SJSA1 (cell line): ENCODE measurements at regions not wholly inside any gene's neighbourhood (a gene's known extent, or its start where the extent isn't known, plus 50 kb on each side); places are given as distances from the start of the nearest gene placed in this dataset.

Experiments used
- DNase-seq, 2 experiments: peaks; one replicate each; pipeline ENCODE4 v3.0.0-alpha.2; 2015 to 2020; ENCODE audit warnings: low spot score in 2 of 2, low read depth in 1 of 2
- H3K27ac ChIP-seq: fragments of 250-450 bp; sonication (Bioruptor Pico); 2 replicates; pipeline ENCODE4 v1.5.1; 2020; ENCODE audit warnings: mild to moderate bottlenecking, moderate library complexity
- H3K27me3 ChIP-seq: fragments of 250-450 bp; sonication (Bioruptor Pico); replicated peaks from 2 replicates; pipeline ENCODE4 v1.5.1; 2020; ENCODE audit warnings: mild to moderate bottlenecking, moderate library complexity
- H3K36me3 ChIP-seq: fragments of 250-450 bp; sonication (Bioruptor Pico); 2 replicates; pipeline ENCODE4 v1.5.1; 2020; ENCODE audit warnings: mild to moderate bottlenecking
- H3K4me1 ChIP-seq: fragments of 250-450 bp; sonication (Bioruptor Pico); replicated peaks from 2 replicates; pipeline ENCODE4 v1.6.1; 2021; ENCODE audit warnings: mild to moderate bottlenecking
- H3K4me3 ChIP-seq: fragments of 250-450 bp; sonication (Bioruptor Pico); 2 replicates; pipeline ENCODE4 v1.5.1; 2020; ENCODE audit warnings: mild to moderate bottlenecking
- H3K9me3 ChIP-seq: fragments of 250-450 bp; sonication (Bioruptor Pico); replicated peaks from 2 replicates; pipeline ENCODE4 v1.5.1; 2020; ENCODE audit warnings: mild to moderate bottlenecking

DNA sequence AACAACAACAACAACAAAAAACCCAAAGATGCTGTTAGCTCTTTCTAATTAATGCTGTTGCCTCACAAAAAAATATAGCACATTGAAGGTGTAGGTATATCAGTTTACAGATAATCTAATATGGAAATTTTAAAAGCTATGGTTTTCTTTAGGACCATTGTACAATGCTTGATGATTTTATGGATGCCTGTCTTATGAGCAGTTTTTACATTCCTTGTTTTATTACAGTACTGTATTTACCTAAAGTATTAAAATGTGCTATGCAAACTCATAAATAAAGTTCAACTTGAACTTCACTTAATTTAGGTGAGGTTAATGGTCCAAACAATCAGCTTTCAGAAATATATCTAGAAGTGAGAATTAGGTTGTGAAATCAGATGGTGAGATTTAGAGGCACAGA lies 212.2 kb upstream of the GOLIM4 start:
- H3K9me3 ChIP-seq, result no peaks in the 10 kb centered on the region
- no peaks in the 10 kb centered on the region for H3K4me1 ChIP-seq
- no peaks in the 10 kb centered on the region for H3K36me3 ChIP-seq
- DNase-seq, result no peak
- H3K27me3 ChIP-seq, result no peaks in the 10 kb centered on the region
- no peak overlapping the region for H3K27ac ChIP-seq
- H3K4me3 ChIP-seq, result no peak overlapping the region

DNA sequence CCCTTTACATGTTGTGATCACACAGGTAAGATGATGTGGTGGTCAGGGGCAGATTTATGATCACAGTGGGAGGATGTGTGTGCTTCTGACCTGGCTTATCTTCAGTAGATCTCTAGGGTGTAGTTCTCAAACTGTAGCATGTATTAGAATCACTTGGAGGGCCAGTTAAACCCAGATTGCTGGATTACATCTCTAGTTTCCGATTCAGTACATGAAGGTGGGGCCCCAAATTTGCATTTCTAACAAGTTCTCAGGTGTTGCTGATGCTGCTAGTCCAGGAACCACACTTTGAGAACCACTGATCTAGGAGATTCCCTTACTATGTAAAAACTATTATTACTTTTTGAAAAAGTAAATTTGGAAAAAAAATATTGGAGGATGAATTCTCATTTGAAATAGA lies 199.3 kb upstream of the GOLIM4 start:
- no peaks in the 10 kb centered on the region for H3K4me1 ChIP-seq
- no peak for DNase-seq
- no peaks in the 10 kb centered on the region for H3K9me3 ChIP-seq
- no peak overlapping the region for H3K27ac ChIP-seq
- H3K27me3 ChIP-seq, result no peaks in the 10 kb centered on the region
- H3K36me3 ChIP-seq, result no peaks in the 10 kb centered on the region
- H3K4me3 ChIP-seq, result no peak overlapping the region

GRCh38 chr3:168292296-168292695 lies 196.6 kb upstream of the GOLIM4 start:
- Histone ChIP-seq H3K36me3 (no peaks in the 10 kb centered on the region), H3K27ac (no peak overlapping the region), H3K4me3 (no peak overlapping the region), H3K9me3 (no peaks in the 10 kb centered on the region), H3K4me1 (no peaks in the 10 kb centered on the region), H3K27me3 (no peaks in the 10 kb centered on the region)
- no peak for DNase-seq

DNA sequence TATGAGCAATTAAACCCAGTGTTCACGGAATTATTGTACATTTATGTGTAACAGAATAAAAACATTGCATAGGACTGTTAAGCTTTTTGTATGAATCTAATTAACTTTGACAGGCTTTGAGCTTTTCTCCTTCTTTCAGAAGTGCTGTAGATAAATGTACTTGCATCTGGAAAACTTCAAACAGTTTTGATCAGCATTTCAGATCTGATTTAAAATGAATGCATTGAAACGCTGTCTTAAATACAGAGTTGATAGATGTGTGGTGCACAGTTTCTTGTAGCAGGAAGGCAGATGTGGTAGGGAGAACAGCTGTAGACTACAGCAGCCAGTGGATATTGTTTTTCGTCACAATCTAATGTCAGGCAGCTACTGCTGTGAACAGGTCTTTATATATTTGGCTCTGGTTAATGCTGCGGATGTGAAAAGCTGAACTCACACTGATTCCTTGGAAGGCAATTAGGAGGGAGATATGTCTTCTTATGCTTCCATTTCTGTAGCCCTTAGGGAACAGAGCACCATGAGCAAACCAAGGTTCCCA lies 193.8 kb upstream of the GOLIM4 start:
- no peaks in the 10 kb centered on the region for H3K9me3 ChIP-seq
- no peaks in the 10 kb centered on the region for H3K27me3 ChIP-seq
- H3K4me3 ChIP-seq, result no peak overlapping the region
- no peak overlapping the region for H3K27ac ChIP-seq
- H3K36me3 ChIP-seq, result no peaks in the 10 kb centered on the region
- H3K4me1 ChIP-seq, result no peaks in the 10 kb centered on the region
- DNase-seq, result no peak

- H3K4me1 ChIP-seq, result no peaks in the 10 kb centered on the region
These were observed 193.0 kb upstream of the GOLIM4 start for GRCh38 chr3:168288511-168289401.

GRCh38 chr3:168285506-168285905 lies 189.8 kb upstream of the GOLIM4 start:
- Histone ChIP-seq H3K4me3 (no peak overlapping the region), H3K4me1 (no peaks in the 10 kb centered on the region), H3K36me3 (no peaks in the 10 kb centered on the region), H3K27ac (no peak overlapping the region), H3K27me3 (no peaks in the 10 kb centered on the region), H3K9me3 (no peaks in the 10 kb centered on the region)
- no peak for DNase-seq

More at GRCh38 chr3:168288511-168289401, 193.0 kb upstream of the GOLIM4 start:
- H3K4me3 ChIP-seq, result no peak overlapping the region
- H3K27me3 ChIP-seq, result no peaks in the 10 kb centered on the region
- no peak overlapping the region for H3K27ac ChIP-seq
- no peak for DNase-seq
- no peaks in the 10 kb centered on the region for H3K36me3 ChIP-seq
- H3K9me3 ChIP-seq, result no peaks in the 10 kb centered on the region

GRCh38 chr3:168284728-168285127 lies 189.0 kb upstream of the GOLIM4 start:
- no peak for DNase-seq
- Histone ChIP-seq H3K27ac (no peak overlapping the region), H3K27me3 (no peaks in the 10 kb centered on the region), H3K9me3 (no peaks in the 10 kb centered on the region), H3K4me3 (no peak overlapping the region), H3K36me3 (no peaks in the 10 kb centered on the region), H3K4me1 (no peaks in the 10 kb centered on the region)

- Histone ChIP-seq H3K36me3 (no peaks in the 10 kb centered on the region), H3K4me1 (no peaks in the 10 kb centered on the region), H3K4me3 (no peak overlapping the region), H3K27me3 (no peaks in the 10 kb centered on the region), H3K9me3 (no peaks in the 10 kb centered on the region), H3K27ac (no peak overlapping the region)
- DNase-seq, result no peak
These were observed 179.9 kb upstream of the GOLIM4 start for GRCh38 chr3:168275662-168276061.

- Histone ChIP-seq H3K27me3 (no peaks in the 10 kb centered on the region), H3K36me3 (no peaks in the 10 kb centered on the region), H3K27ac (no peak overlapping the region), H3K4me1 (no peaks in the 10 kb centered on the region), H3K9me3 (no peaks in the 10 kb centered on the region), H3K4me3 (no peak overlapping the region)
- DNase-seq, result no peak
These were observed 178.2 kb upstream of the GOLIM4 start for GRCh38 chr3:168273917-168274316.

- H3K4me1 ChIP-seq, result no peaks in the 10 kb centered on the region
- H3K9me3 ChIP-seq, result no peaks in the 10 kb centered on the region
- no peak overlapping the region for H3K4me3 ChIP-seq
- no peaks in the 10 kb centered on the region for H3K27me3 ChIP-seq
- no peak for DNase-seq
- H3K27ac ChIP-seq, result no peak overlapping the region
- no peaks in the 10 kb centered on the region for H3K36me3 ChIP-seq
These were observed 177.3 kb upstream of the GOLIM4 start for GRCh38 chr3:168273036-168273435.

DNA sequence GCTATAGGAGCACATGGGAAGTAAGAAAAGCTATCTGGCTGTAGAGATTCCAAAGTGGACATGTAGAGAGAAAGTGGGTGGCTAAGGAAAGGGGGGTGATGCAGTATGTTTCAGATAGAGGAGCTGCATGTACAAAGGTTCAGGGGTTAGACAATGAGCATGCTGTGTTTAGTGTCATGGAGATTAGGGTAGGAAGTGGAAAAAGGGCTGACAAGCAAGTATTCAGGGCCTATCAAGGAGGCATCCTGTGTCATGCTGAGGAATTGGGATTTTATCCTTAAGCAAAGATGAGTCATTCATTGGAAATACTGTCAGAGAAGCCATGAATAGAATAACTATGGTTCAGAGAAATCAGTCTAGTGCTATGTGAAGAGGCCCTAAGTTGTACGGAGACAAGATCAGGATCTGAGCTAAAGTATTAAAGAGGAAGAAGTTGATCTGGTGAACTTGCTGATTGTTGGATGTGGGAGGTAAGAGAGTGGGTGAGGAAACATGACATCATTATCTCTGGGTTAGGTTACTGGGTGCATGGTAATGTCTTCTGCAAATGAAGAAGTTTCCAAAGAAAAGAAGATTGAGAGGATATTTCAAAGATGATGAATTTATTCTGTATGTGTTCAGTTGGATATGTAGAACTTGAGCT lies 176.7 kb upstream of the GOLIM4 start:
- Histone ChIP-seq H3K27me3 (no peaks in the 10 kb centered on the region), H3K27ac (no peak overlapping the region), H3K9me3 (no peaks in the 10 kb centered on the region), H3K4me3 (no peak overlapping the region), H3K4me1 (no peaks in the 10 kb centered on the region), H3K36me3 (no peaks in the 10 kb centered on the region)
- DNase-seq, result no peak

GRCh38 chr3:168271932-168272331 lies 176.2 kb upstream of the GOLIM4 start:
- Histone ChIP-seq H3K36me3 (no peaks in the 10 kb centered on the region), H3K4me3 (no peak overlapping the region), H3K27ac (no peak overlapping the region), H3K9me3 (no peaks in the 10 kb centered on the region), H3K27me3 (no peaks in the 10 kb centered on the region), H3K4me1 (no peaks in the 10 kb centered on the region)
- no peak for DNase-seq

DNA sequence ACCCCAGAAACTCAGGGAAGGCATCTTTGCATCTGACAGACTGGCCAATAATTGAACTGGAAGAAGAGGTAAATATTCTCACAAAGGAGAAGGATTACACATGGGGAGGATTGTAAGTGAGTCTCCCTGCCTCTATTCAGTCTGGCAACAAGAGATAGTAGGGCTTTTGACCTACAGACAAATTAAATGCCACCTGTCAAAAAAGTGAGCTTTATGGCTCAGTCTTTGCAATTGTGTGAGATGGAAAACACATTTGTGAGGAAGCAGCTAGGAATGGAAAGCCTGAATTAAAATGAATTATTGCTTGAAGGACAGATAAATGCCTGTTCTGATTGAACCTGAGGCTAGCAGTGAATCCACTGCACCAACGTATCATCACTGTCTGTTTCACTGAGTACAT lies 173.3 kb upstream of the GOLIM4 start:
- Histone ChIP-seq H3K4me3 (no peak overlapping the region), H3K36me3 (no peaks in the 10 kb centered on the region), H3K4me1 (no peaks in the 10 kb centered on the region), H3K9me3 (no peaks in the 10 kb centered on the region), H3K27me3 (no peaks in the 10 kb centered on the region), H3K27ac (no peak overlapping the region)
- DNase-seq, result no peak

DNA sequence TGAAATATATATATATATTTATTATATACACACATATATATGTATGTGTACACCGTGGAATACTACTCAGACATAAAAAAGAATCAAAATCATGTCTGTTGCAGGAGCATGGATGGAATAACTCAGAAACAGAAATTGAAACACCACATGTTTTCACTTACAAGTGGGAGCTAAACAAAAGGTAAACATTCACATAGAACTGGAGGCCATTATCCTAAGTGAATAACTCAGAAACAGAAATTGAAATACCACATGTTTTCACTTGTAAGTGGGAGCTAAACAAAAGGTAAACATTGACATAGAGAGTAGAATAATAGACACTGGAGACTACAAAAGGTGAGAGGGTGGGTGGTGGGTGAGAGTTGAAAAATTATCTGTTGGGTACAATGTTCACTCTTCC lies 171.5 kb upstream of the GOLIM4 start:
- Histone ChIP-seq H3K36me3 (no peaks in the 10 kb centered on the region), H3K4me1 (no peaks in the 10 kb centered on the region), H3K27ac (no peak overlapping the region), H3K27me3 (no peaks in the 10 kb centered on the region), H3K4me3 (no peak overlapping the region), H3K9me3 (no peaks in the 10 kb centered on the region)
- no peak for DNase-seq
